ENCODE measurements at regions not wholly inside any gene's neighbourhood (a gene's known extent, or its start where the extent isn't known, plus 50 kb on each side); places are given as distances from the start of the nearest gene placed in this dataset.

DNA sequence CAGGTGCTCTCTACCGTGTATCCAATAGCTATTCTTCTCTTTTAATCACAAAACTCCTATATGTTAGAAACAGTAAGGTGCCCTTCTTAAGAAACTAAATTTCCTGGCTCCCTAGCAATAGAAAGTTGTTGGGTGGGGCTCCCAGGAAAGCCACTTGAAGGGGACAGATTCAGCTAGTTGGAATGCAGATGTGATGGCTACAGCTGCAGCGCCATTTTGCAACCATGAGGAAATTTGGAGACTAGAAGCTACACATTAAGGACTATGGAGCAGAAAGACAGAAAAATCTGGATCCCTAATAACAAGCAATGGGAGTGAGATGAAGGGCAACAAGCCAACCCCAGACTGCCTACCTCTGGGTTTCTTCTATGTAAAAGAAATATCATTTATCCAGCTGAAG, 108.8 kb upstream of the AFDN start:
- TF ChIP-seq POLR2A (IDR thresholded peaks at IDR 0.05): no peak
- TF ChIP-seq, protein P1, sequence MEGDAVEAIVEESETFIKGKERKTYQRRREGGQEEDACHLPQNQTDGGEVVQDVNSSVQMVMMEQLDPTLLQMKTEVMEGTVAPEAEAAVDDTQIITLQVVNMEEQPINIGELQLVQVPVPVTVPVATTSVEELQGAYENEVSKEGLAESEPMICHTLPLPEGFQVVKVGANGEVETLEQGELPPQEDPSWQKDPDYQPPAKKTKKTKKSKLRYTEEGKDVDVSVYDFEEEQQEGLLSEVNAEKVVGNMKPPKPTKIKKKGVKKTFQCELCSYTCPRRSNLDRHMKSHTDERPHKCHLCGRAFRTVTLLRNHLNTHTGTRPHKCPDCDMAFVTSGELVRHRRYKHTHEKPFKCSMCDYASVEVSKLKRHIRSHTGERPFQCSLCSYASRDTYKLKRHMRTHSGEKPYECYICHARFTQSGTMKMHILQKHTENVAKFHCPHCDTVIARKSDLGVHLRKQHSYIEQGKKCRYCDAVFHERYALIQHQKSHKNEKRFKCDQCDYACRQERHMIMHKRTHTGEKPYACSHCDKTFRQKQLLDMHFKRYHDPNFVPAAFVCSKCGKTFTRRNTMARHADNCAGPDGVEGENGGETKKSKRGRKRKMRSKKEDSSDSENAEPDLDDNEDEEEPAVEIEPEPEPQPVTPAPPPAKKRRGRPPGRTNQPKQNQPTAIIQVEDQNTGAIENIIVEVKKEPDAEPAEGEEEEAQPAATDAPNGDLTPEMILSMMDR (IDR thresholded peaks at IDR 0.05): no peak

Measured in thyroid gland (tissue), 4 donors.